Stimulated activated memory B cell treated with anti-CD40 and anti-IgM and Interleukin-4, amounts not matched to agents 10 μg/mL and 1 μg/mL and 100 μg/mL, for 72 hours (primary cell): ENCODE measurements at regions not wholly inside any gene's neighbourhood (a gene's known extent, or its start where the extent isn't known, plus 50 kb on each side); places are given as distances from the start of the nearest gene placed in this dataset.

Experiments used
- ATAC-seq: fragments of 150-1000 bp; cut with Tn5 transposase; 2 replicates; pipeline ENCODE4 v1.10.0; 2021
- H3K27ac Mint-ChIP-seq: one replicate; pipeline ENCODE4 v1.8.0; 2022; ENCODE audit warnings: mild to moderate bottlenecking, mixed read lengths
- H3K27me3 Mint-ChIP-seq: one replicate; pipeline ENCODE4 v1.8.0; 2022; ENCODE audit warnings: mixed read lengths
- H3K36me3 Mint-ChIP-seq: one replicate; pipeline ENCODE4 v1.8.0; 2022; ENCODE audit warnings: mixed read lengths
- H3K4me1 Mint-ChIP-seq: one replicate; pipeline ENCODE4 v1.8.0; 2022; ENCODE audit warnings: mixed read lengths
- H3K4me3 Mint-ChIP-seq: one replicate; pipeline ENCODE4 v1.8.0; 2022; ENCODE audit warnings: mild to moderate bottlenecking, moderate library complexity, mixed read lengths
- H3K9me3 Mint-ChIP-seq: one replicate; pipeline ENCODE4 v1.8.0; 2022; ENCODE audit warnings: mixed read lengths

DNA sequence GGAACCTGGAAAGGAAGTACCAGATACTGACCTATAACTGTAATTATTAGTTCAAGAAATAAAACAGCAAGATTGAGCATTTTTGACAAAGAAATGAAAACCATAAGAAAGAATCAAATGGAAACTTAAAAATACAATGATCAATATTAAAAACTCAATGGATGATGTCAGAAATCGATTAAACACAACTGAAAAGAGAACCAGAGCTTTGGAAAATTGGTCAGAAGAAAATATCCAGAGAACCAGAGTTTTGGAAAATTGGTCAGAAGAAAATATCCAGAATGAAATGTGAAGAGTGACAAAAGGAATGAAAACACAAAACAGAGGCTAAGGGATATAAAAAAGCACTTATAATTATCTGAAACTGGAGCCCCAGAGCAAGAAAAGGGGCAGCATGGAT is 438.6 kb downstream of the AJAP1 start:
- no peak overlapping the region for H3K4me3 Mint-ChIP-seq

GRCh38 chr1:5084676-5085075 is 430.3 kb downstream of the AJAP1 start:
- ATAC-seq = no peak
- no peak overlapping the region for H3K27ac Mint-ChIP-seq
- peaks cover 5% of the 10 kb centered on the region for H3K27me3 Mint-ChIP-seq

More for the DNA sequence above, 438.6 kb downstream of the AJAP1 start:
- no peak for ATAC-seq
- Mint-ChIP-seq H3K4me1 (no peaks in the 10 kb centered on the region), H3K36me3 (peaks cover 4% of the 10 kb centered on the region), H3K27ac (no peak overlapping the region), H3K27me3 (peaks cover 8% of the 10 kb centered on the region), H3K9me3 (peaks cover 13% of the 10 kb centered on the region)

DNA sequence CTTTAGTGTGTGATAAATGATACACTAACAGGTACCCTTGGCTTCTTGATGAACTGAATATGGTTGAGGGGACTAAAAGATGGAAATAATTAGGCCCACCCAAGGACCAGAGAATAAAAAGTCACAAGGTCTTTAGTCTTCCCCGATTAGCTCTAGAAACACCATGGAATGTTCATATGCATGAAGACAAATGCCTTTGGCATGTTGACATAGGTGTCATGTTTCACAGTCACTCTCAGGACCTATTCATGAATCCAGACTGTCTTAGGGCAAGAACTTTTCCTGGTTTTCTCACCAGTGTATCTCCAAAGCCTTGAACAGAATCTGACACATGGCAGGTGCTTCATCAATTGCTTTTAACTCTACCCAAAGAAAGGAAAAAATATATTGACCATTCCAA is 412.8 kb downstream of the AJAP1 start:
- H3K27me3 Mint-ChIP-seq = no peaks in the 10 kb centered on the region
- no peak for ATAC-seq
- no peak overlapping the region for H3K27ac Mint-ChIP-seq
- H3K36me3 Mint-ChIP-seq = no peaks in the 10 kb centered on the region
- no peaks in the 10 kb centered on the region for H3K4me1 Mint-ChIP-seq
- no peaks in the 10 kb centered on the region for H3K9me3 Mint-ChIP-seq
- no peak overlapping the region for H3K4me3 Mint-ChIP-seq

More at GRCh38 chr1:5084676-5085075, 430.3 kb downstream of the AJAP1 start:
- Mint-ChIP-seq H3K36me3 (no peaks in the 10 kb centered on the region), H3K9me3 (no peaks in the 10 kb centered on the region), H3K4me1 (no peaks in the 10 kb centered on the region), H3K4me3 (no peak overlapping the region)

DNA sequence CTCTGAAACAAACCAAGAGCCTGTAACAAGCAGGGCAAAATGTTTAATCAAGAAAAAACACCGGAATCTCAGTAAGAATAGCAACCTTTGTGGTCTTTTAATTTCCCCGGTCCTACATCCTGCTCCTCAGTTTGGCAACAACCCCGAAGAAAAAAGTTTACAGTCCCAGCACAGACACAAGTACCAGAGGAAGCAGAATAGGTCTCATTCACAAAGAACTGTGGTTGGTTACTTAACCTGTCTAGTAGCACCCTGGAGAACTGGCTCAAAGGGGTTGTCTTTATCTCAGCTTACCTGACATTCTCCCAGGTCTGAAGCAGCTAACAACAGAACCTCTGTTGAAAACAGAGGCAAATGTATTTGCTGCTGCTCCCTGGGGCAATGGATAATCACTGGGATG is 399.3 kb downstream of the AJAP1 start:
- no peak overlapping the region for H3K4me3 Mint-ChIP-seq
- no peak overlapping the region for H3K27ac Mint-ChIP-seq
- no peaks in the 10 kb centered on the region for H3K36me3 Mint-ChIP-seq
- no peaks in the 10 kb centered on the region for H3K4me1 Mint-ChIP-seq
- H3K27me3 Mint-ChIP-seq = no peaks in the 10 kb centered on the region
- H3K9me3 Mint-ChIP-seq = peaks cover 8% of the 10 kb centered on the region
- no peak for ATAC-seq

DNA sequence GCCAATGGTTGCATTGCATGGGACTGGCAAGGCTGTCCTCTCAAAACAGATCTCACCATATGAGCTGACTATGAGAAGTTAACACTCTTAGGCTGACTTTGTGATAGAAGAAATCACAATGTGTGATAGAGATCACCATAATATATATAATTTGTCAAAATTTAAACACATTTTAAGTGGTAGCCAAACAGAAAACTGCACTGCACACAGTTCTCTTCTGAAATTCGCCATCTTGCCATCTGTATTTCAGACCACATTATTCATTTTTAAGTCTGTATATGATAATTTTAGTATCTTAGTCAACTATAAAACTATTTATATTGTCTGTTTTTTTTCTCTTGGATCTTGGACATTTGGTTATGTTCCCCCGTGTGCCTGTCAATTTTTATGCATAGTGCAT is 374.7 kb downstream of the AJAP1 start:
- H3K4me3 Mint-ChIP-seq = no peak overlapping the region
- H3K36me3 Mint-ChIP-seq = no peaks in the 10 kb centered on the region
- H3K4me1 Mint-ChIP-seq = no peaks in the 10 kb centered on the region
- no peak for ATAC-seq
- H3K9me3 Mint-ChIP-seq = no peaks in the 10 kb centered on the region
- no peak overlapping the region for H3K27ac Mint-ChIP-seq
- H3K27me3 Mint-ChIP-seq = no peaks in the 10 kb centered on the region

DNA sequence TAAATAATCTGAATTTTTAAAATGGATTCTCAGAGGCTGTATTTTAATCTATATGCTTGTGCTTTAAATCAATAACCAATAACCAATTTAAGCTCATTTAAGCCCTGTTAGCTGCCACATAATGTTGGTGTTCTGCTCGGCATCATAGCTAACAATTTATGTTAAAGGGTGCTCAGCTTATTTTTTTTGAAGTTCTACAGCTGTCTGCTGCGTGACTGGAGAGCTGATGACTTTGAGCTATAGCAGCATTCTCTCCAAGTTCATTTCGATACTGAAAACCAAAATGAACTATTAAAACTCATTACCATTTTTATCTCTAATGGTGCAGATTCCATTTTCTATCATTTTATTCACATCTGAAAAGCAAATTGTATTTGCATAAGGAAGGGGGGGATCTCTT is 357.8 kb downstream of the AJAP1 start:
- H3K4me3 Mint-ChIP-seq = no peak overlapping the region
- ATAC-seq = no peak
- H3K27ac Mint-ChIP-seq = no peak overlapping the region
- no peaks in the 10 kb centered on the region for H3K36me3 Mint-ChIP-seq
- H3K27me3 Mint-ChIP-seq = peaks cover 10% of the 10 kb centered on the region
- no peaks in the 10 kb centered on the region for H3K9me3 Mint-ChIP-seq
- no peaks in the 10 kb centered on the region for H3K4me1 Mint-ChIP-seq

DNA sequence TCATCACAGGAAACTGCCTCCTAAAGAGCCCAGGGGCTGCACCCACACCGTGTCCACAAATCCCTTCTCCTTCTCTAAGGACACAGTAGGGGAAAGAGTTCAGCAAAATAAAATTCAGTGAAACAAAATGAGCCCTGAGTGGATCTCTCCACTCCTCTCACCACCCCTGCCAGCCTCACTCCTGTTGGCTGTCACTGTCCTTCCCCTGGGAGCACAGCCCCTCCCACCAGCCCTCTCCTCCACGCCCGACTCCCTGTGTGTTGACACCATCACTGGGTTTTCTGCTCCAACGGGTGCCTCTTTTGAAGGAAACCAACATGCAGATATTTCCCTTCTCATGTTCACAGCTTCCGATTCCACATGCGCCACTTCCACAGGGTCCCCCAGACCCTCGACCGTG is 356.2 kb downstream of the AJAP1 start:
- no peak for ATAC-seq
- H3K4me1 Mint-ChIP-seq = no peaks in the 10 kb centered on the region
- no peaks in the 10 kb centered on the region for H3K9me3 Mint-ChIP-seq
- H3K27me3 Mint-ChIP-seq = peaks cover 10% of the 10 kb centered on the region
- H3K27ac Mint-ChIP-seq = no peak overlapping the region
- no peaks in the 10 kb centered on the region for H3K36me3 Mint-ChIP-seq
- H3K4me3 Mint-ChIP-seq = no peak overlapping the region

DNA sequence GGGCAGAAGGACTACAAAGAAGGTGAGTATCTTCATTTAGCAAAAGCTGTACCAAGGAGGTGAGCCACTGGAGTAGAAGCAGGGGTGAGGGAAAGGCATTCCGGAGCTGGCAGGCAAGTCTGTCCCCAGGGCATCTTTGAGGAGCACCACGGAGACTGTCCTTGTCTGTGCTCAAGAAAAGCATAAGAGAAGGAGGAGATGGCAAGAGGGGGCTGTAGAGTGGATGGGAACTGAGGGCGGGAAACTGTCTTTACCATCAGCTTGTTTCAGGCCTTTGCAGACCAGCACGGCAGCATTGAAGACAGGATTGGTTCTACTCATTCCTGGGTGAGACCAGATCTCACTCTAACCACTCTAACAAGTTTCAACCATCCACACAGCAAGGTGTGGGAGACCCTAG is 355.8 kb downstream of the AJAP1 start:
- peaks cover under 1% of the 10 kb centered on the region for H3K9me3 Mint-ChIP-seq
- no peak overlapping the region for H3K4me3 Mint-ChIP-seq
- peaks cover 10% of the 10 kb centered on the region for H3K27me3 Mint-ChIP-seq

DNA sequence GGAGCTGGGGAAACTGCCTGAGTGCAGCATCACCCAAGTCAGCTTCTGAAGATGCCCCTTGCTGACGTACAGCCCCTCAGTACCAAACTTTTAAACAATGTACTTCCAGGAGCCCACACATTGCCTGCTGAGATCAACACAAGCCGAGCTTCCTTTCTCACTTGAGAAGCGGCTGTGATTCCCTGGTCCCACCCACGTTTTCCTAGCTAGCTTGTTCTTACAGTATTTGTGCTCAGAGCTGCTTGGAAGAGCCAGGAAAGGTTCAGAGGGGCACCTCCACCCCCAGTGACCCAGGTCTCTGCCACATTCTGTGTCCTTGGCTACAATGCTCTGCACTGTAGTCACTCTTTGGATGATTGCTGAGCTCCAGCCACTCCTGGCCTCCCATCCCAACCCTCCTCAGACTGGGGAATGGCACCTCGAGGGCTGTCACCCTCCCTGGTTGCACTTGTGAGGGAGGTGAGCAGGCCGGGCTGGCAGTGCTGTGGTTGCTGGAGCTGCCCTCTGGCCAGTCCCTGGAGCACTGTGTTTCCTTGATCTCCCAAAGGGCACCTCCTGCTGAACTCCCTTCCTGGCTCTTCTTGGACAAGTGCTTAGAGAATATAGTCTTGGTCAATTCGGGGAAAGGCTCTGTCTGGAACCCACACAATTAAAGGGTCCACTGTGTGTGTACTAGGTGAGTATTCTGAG is 355.1 kb downstream of the AJAP1 start:
- no peak for ATAC-seq
- Mint-ChIP-seq H3K9me3 (peaks cover 7% of the 10 kb centered on the region), H3K27me3 (peaks cover 10% of the 10 kb centered on the region), H3K4me1 (no peaks in the 10 kb centered on the region), H3K4me3 (no peak overlapping the region), H3K27ac (no peak overlapping the region), H3K36me3 (no peaks in the 10 kb centered on the region)

More for the DNA sequence above, 355.8 kb downstream of the AJAP1 start:
- no peaks in the 10 kb centered on the region for H3K4me1 Mint-ChIP-seq
- H3K27ac Mint-ChIP-seq = no peak overlapping the region
- H3K36me3 Mint-ChIP-seq = no peaks in the 10 kb centered on the region
- no peak for ATAC-seq

- Mint-ChIP-seq H3K4me1 (no peaks in the 10 kb centered on the region), H3K36me3 (no peaks in the 10 kb centered on the region), H3K27me3 (no peaks in the 10 kb centered on the region), H3K9me3 (peaks cover 13% of the 10 kb centered on the region), H3K4me3 (no peak overlapping the region), H3K27ac (no peak overlapping the region)
- ATAC-seq = no peak
Observed at GRCh38 chr1:5005171-5005570, 350.8 kb downstream of the AJAP1 start.

- Mint-ChIP-seq H3K4me1 (no peaks in the 10 kb centered on the region), H3K27me3 (peaks cover 8% of the 10 kb centered on the region), H3K36me3 (no peaks in the 10 kb centered on the region), H3K9me3 (peaks cover 13% of the 10 kb centered on the region), H3K4me3 (no peak overlapping the region), H3K27ac (no peak overlapping the region)
- no peak for ATAC-seq
Observed at GRCh38 chr1:5002676-5003075, 348.3 kb downstream of the AJAP1 start.

- no peak overlapping the region for H3K27ac Mint-ChIP-seq
- H3K27me3 Mint-ChIP-seq = peaks cover 8% of the 10 kb centered on the region
- H3K4me1 Mint-ChIP-seq = no peaks in the 10 kb centered on the region
- no peak for ATAC-seq
- H3K4me3 Mint-ChIP-seq = no peak overlapping the region
- H3K9me3 Mint-ChIP-seq = peaks cover 13% of the 10 kb centered on the region
- no peaks in the 10 kb centered on the region for H3K36me3 Mint-ChIP-seq
Observed at GRCh38 chr1:5001466-5001865, 347.1 kb downstream of the AJAP1 start.

- H3K4me3 Mint-ChIP-seq = no peak overlapping the region
- no peaks in the 10 kb centered on the region for H3K27me3 Mint-ChIP-seq
- H3K27ac Mint-ChIP-seq = no peak overlapping the region
- H3K9me3 Mint-ChIP-seq = peaks cover 3% of the 10 kb centered on the region
- ATAC-seq = no peak
- H3K36me3 Mint-ChIP-seq = no peaks in the 10 kb centered on the region
- H3K4me1 Mint-ChIP-seq = no peaks in the 10 kb centered on the region
Observed at GRCh38 chr1:4986306-4986705, 331.9 kb downstream of the AJAP1 start.

- no peak for ATAC-seq
- no peaks in the 10 kb centered on the region for H3K4me1 Mint-ChIP-seq
- H3K36me3 Mint-ChIP-seq = no peaks in the 10 kb centered on the region
- H3K4me3 Mint-ChIP-seq = no peak overlapping the region
- no peaks in the 10 kb centered on the region for H3K27me3 Mint-ChIP-seq
- no peak overlapping the region for H3K27ac Mint-ChIP-seq
- peaks cover 3% of the 10 kb centered on the region for H3K9me3 Mint-ChIP-seq
Observed at GRCh38 chr1:4984841-4985240, 330.4 kb downstream of the AJAP1 start.

DNA sequence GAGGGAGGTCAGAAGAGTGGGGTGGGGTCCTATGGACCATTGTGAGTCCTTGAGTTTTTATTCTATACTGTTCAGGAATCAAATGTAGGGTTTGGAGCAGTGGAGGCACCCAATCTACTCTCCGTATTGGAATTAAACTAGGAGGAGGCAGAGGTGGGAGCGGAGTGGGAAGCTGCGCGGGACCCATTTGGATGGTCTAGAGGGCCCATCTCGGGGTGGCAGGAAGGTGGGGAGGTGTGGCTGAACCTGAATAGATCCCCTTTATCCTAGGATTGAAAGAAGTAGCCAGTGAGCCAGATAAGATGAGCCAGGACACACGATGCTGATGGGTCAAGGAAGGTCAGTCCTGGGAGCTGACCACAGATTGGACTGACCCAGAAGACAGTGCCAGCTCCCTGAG is 325.8 kb downstream of the AJAP1 start:
- Mint-ChIP-seq H3K4me3 (no peak overlapping the region), H3K9me3 (peaks cover 3% of the 10 kb centered on the region), H3K36me3 (no peaks in the 10 kb centered on the region), H3K4me1 (no peaks in the 10 kb centered on the region), H3K27me3 (peaks cover 9% of the 10 kb centered on the region), H3K27ac (no peak overlapping the region)
- no peak for ATAC-seq

- Mint-ChIP-seq H3K27ac (no peak overlapping the region), H3K4me1 (no peaks in the 10 kb centered on the region), H3K4me3 (no peak overlapping the region), H3K27me3 (peaks cover 9% of the 10 kb centered on the region), H3K36me3 (no peaks in the 10 kb centered on the region), H3K9me3 (peaks cover 2% of the 10 kb centered on the region)
- ATAC-seq = no peak
Observed at GRCh38 chr1:4978660-4979390, 324.4 kb downstream of the AJAP1 start.
